Breast epithelium (tissue), 4 donors: ENCODE measurements at regions not wholly inside any gene's neighbourhood (a gene's known extent, or its start where the extent isn't known, plus 50 kb on each side); places are given as distances from the start of the nearest gene placed in this dataset.

Source experiments
- DNase-seq, 2 donors: peaks; one replicate each; pipeline ENCODE4 v3.0.0-alpha.2; 2019; ENCODE audit warnings: low spot score in 2 of 2
- H3K27ac ChIP-seq, 2 donors: fragments of 200-600 bp; sonication (generic) in 1 of 2; one replicate each; pipeline ENCODE4 v1.5.1; 2016 to 2019; ENCODE audit warnings: mild to moderate bottlenecking in 1 of 2
- H3K27me3 ChIP-seq, 2 donors: fragments of 200-600 bp; sonication (generic) in 1 of 2; one replicate each; pipeline versions ENCODE4 v1.5.1 to v1.6.0; 2017 to 2019; ENCODE audit warnings: control low read depth in 1 of 2, mild to moderate bottlenecking in 1 of 2
- H3K36me3 ChIP-seq: fragments of 200-600 bp; one replicate; pipeline ENCODE4 v1.5.1; 2019
- H3K4me1 ChIP-seq, 2 donors: fragments of 200-600 bp; sonication (generic); one replicate each; pipeline ENCODE4 v1.5.1; 2016 to 2019; ENCODE audit warnings: control low read depth in 1 of 2
- H3K4me3 ChIP-seq, 3 donors: fragments of 200-600 bp; sonication (generic); 1 replicate in 2 of 3; 2 replicates in 1 of 3; pipeline ENCODE4 v1.5.1; 2016 to 2019; ENCODE audit warnings: mild to moderate bottlenecking in 3 of 3, moderate library complexity in 2 of 3
- H3K9me3 ChIP-seq, 2 donors: fragments of 200-600 bp; sonication (generic) in 1 of 2; one replicate each; pipeline ENCODE4 v1.5.1; 2016 to 2019; ENCODE audit warnings: control low read depth in 1 of 2
- CTCF ChIP-seq, 3 donors: fragments of 450-650 bp; IDR thresholded peaks; one replicate each; pipeline ENCODE4 v1.5.1; 2016 to 2017; ENCODE audit warnings: antibody characterized with exemption in 3 of 3, mild to moderate bottlenecking in 3 of 3, moderate library complexity in 3 of 3
- POLR2A ChIP-seq: fragments of 450-650 bp; IDR thresholded peaks from one replicate; pipeline ENCODE4 v1.6.1; 2016; ENCODE audit warnings: antibody characterized with exemption, mild to moderate bottlenecking, moderate library complexity
- POLR2AphosphoS5 ChIP-seq, 3 donors: sonication (generic); formaldehyde crosslinking; IDR thresholded peaks; one replicate each; pipeline ENCODE4 v1.6.1; 2017; ENCODE audit warnings: antibody characterized with exemption in 3 of 3
- intact Hi-C: fragments of 100-400 bp; cut with DNase I; formaldehyde crosslinking; loops from one replicate; pipeline ENCODE4 v1.15.1; 2023; ENCODE audit warnings: low total_unique reads

- intact Hi-C loops = no loop called here
- Histone ChIP-seq H3K4me3 (no peak overlapping the region), H3K36me3 (no peaks in the 10 kb centered on the region), H3K27ac (no peak overlapping the region), H3K4me1 (no peaks in the 10 kb centered on the region), H3K27me3 (no peaks in the 10 kb centered on the region), H3K9me3 (no peaks in the 10 kb centered on the region)
- DNase-seq = no peak
- TF ChIP-seq CTCF (IDR thresholded peaks at IDR 0.05) (no peak), POLR2AphosphoS5 (IDR thresholded peaks at IDR 0.05) (no peak), POLR2A (no peak)
Observed at GRCh38 chr3:11933529-11933928, 70.7 kb upstream of the SYN2 start.

- intact Hi-C loops = no loop called here
- Histone ChIP-seq H3K36me3 (no peaks in the 10 kb centered on the region), H3K4me1 (no peaks in the 10 kb centered on the region), H3K4me3 (no peak overlapping the region), H3K27ac (no peak overlapping the region), H3K27me3 (no peaks in the 10 kb centered on the region), H3K9me3 (no peaks in the 10 kb centered on the region)
- no peak for DNase-seq
- TF ChIP-seq POLR2A = no peak
- TF ChIP-seq CTCF (IDR thresholded peaks at IDR 0.05) = peak in 2 of 3 donors; percentile 40 to 57
- TF ChIP-seq POLR2AphosphoS5 (IDR thresholded peaks at IDR 0.05) = no peak
Observed at GRCh38 chr3:11944052-11944673, 60.0 kb upstream of the SYN2 start.

GRCh38 chr3:11948331-11948730 lies 55.9 kb upstream of the SYN2 start:
- no peaks in the 10 kb centered on the region for H3K36me3 ChIP-seq
- TF ChIP-seq POLR2AphosphoS5 (IDR thresholded peaks at IDR 0.05) (no peak), POLR2A (no peak), CTCF (IDR thresholded peaks at IDR 0.05) (no peak)
- no peaks in the 10 kb centered on the region for H3K27me3 ChIP-seq
- H3K4me1 ChIP-seq = no peaks in the 10 kb centered on the region
- no peak overlapping the region for H3K4me3 ChIP-seq
- DNase-seq = no peak
- intact Hi-C loops = no loop called here
- H3K9me3 ChIP-seq = no peaks in the 10 kb centered on the region
- H3K27ac ChIP-seq = no peak overlapping the region

- Histone ChIP-seq H3K36me3 (no peaks in the 10 kb centered on the region), H3K9me3 (no peaks in the 10 kb centered on the region), H3K27ac (no peak overlapping the region), H3K27me3 (no peaks in the 10 kb centered on the region), H3K4me3 (no peak overlapping the region), H3K4me1 (peaks cover 0 to under 1% of the 10 kb centered on the region in 2 donors)
- TF ChIP-seq CTCF (IDR thresholded peaks at IDR 0.05) (no peak), POLR2A (no peak), POLR2AphosphoS5 (IDR thresholded peaks at IDR 0.05) (no peak)
- no peak for DNase-seq
- intact Hi-C loops = no loop called here
Observed at GRCh38 chr3:11948866-11949265, 55.3 kb upstream of the SYN2 start.

GRCh38 chr3:11949351-11949750 lies 54.8 kb upstream of the SYN2 start:
- no peak for TF ChIP-seq POLR2AphosphoS5 (IDR thresholded peaks at IDR 0.05)
- TF ChIP-seq POLR2A = no peak
- no peak for TF ChIP-seq CTCF (IDR thresholded peaks at IDR 0.05)
- Histone ChIP-seq H3K4me1 (peaks cover 0 to 5% of the 10 kb centered on the region in 2 donors), H3K36me3 (no peaks in the 10 kb centered on the region), H3K27me3 (no peaks in the 10 kb centered on the region), H3K27ac (no peak overlapping the region), H3K9me3 (no peaks in the 10 kb centered on the region), H3K4me3 (no peak overlapping the region)
- DNase-seq = no peak
- intact Hi-C loops = no loop called here
